Keratinocyte (primary cell): ENCODE measurements at regions not wholly inside any gene's neighbourhood (a gene's known extent, or its start where the extent isn't known, plus 50 kb on each side); places are given as distances from the start of the nearest gene placed in this dataset.

Source experiments
- DNase-seq: peaks from one replicate; pipeline ENCODE4 v3.0.0-alpha.2; 2011; ENCODE audit warnings: low read depth, missing footprints, low spot score
- FAIRE-seq: peaks from 2 replicates; lab custom pipeline; 2011; peaks lifted over from hg19 to GRCh38; lab: Jason Lieb, UNC
- H2AFZ ChIP-seq: 2 replicates; pipeline ENCODE4 v1.6.0; 2012; ENCODE audit warnings: low read length, control low read depth, inconsistent platforms; ENCODE audit not compliant: control insufficient read depth
- H3K27ac ChIP-seq: 2 replicates; pipeline ENCODE4 v1.5.1; 2011; ENCODE audit warnings: low read length; ENCODE audit not compliant: control insufficient read depth, insufficient read depth
- H3K27me3 ChIP-seq: 3 replicates; pipeline ENCODE4 v1.6.0; 2011; ENCODE audit warnings: low read length; ENCODE audit not compliant: control insufficient read depth, insufficient read depth; ENCODE audit errors: extremely low read depth
- H3K36me3 ChIP-seq, 2 experiments: 2 replicates in 1 of 2; 3 replicates in 1 of 2; pipeline ENCODE4 v1.5.1; 2011; ENCODE audit warnings: low read length in 2 of 2, mild to moderate bottlenecking in 1 of 2; ENCODE audit not compliant: control insufficient read depth in 2 of 2, insufficient read depth in 2 of 2; ENCODE audit errors: extremely low read depth in 1 of 2
- H3K4me1 ChIP-seq: 3 replicates; pipeline ENCODE4 v1.5.1; 2011; ENCODE audit warnings: low read length; ENCODE audit not compliant: control insufficient read depth, insufficient read depth; ENCODE audit errors: extremely low read depth
- H3K4me2 ChIP-seq: 3 replicates; pipeline ENCODE4 v1.6.0; 2011; ENCODE audit warnings: low read depth, low read length; ENCODE audit not compliant: control insufficient read depth, insufficient read depth; ENCODE audit errors: extremely low read depth
- H3K4me3 ChIP-seq, 3 experiments: fragments of 200-600 bp in 1 of 3; sonication (generic) in 1 of 3; 2 replicates in 2 of 3; 3 replicates in 1 of 3; pipeline ENCODE4 v1.5.1; 2011 to 2016; ENCODE audit warnings: low read length in 3 of 3, mild to moderate bottlenecking in 3 of 3, control low read depth in 2 of 3, inconsistent platforms in 1 of 3, low read depth in 1 of 3, mixed read lengths in 1 of 3, mixed run types in 1 of 3, moderate library complexity in 1 of 3; ENCODE audit not compliant: control insufficient read depth in 2 of 3, insufficient read depth in 2 of 3; ENCODE audit errors: extremely low read depth in 1 of 3
- H3K79me2 ChIP-seq: 2 replicates; pipeline ENCODE4 v1.6.0; 2012; ENCODE audit warnings: low read length; ENCODE audit not compliant: control insufficient read depth, insufficient read depth
- H3K9ac ChIP-seq: 3 replicates; pipeline ENCODE4 v1.6.0; 2011; ENCODE audit warnings: low read length; ENCODE audit not compliant: control insufficient read depth, insufficient read depth; ENCODE audit errors: extremely low read depth
- H3K9me1 ChIP-seq: 3 replicates; pipeline ENCODE4 v1.6.0; 2011; ENCODE audit warnings: low read length; ENCODE audit not compliant: control insufficient read depth, insufficient read depth; ENCODE audit errors: extremely low read depth
- H3K9me3 ChIP-seq: 2 replicates; pipeline ENCODE4 v1.5.1; 2012; ENCODE audit warnings: low read depth, low read length; ENCODE audit not compliant: control insufficient read depth
- H4K20me1 ChIP-seq: 3 replicates; pipeline ENCODE4 v1.6.0; 2011; ENCODE audit warnings: low read length; ENCODE audit not compliant: control insufficient read depth, insufficient read depth; ENCODE audit errors: extremely low read depth
- CTCF ChIP-seq, 3 experiments: IDR thresholded peaks in 1 of 3; conservative IDR thresholded peaks in 1 of 3; optimal IDR thresholded peaks in 1 of 3; 2 replicates in 2 of 3; 3 replicates in 1 of 3; pipeline versions ENCODE3 to v1.5.1; 2011; ENCODE audit warnings: low read length in 3 of 3, mild to moderate bottlenecking in 3 of 3, moderate library complexity in 2 of 3, control low read depth in 1 of 3, inconsistent platforms in 1 of 3; ENCODE audit not compliant: insufficient read depth in 2 of 3; ENCODE audit errors: extremely low read depth in 1 of 3
- EZH2 ChIP-seq: IDR thresholded peaks from one replicate; pipeline ENCODE4 v1.6.1; 2012; ENCODE audit warnings: inconsistent platforms, mild to moderate bottlenecking, low read length, moderate library complexity
- dilution Hi-C: fragments of 300-500 bp; cut with MboI; formaldehyde crosslinking; loops from one replicate; pipeline ENCODE4 v1.7.0; 2020; ENCODE audit warnings: low sequenced_read_pairs; ENCODE audit not compliant: extremely low pct_ligation_motif_present

DNA sequence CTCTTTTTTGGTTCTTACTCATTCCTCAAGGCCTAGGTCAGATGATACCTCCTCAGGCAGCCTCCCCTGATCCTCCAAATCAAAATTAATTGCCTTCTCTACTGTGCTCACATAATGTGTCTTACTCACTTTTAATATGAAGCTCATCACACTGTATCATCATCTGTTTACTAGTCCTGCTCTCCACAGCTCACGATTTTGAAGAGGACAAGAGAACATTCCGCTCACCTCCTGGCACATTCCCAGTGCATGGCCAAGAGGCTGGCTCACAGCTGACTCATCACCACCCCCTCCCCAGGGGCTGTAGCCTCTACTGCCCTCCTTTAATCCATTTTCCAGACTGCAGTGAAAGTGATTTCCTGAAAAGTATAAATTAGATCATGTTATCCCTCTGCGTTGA, 133.1 kb downstream of the ALDH8A1 start:
- H3K4me3 ChIP-seq, result no peak overlapping the region
- H3K9me1 ChIP-seq, result no peaks in the 10 kb centered on the region
- no peak overlapping the region for H2AFZ ChIP-seq
- TF ChIP-seq EZH2 (no peak), CTCF (optimal IDR thresholded peaks at IDR 0.05 in 1 of 3, IDR thresholded peaks at IDR 0.05 in 1 of 3, conservative IDR thresholded peaks at IDR 0.05 in 1 of 3; ENCODE audit: extremely low read depth in 1 of 3, insufficient read depth in 2 of 3, low read length in 3 of 3) (no peak)
- H3K4me1 ChIP-seq, result peaks cover 8% of the 10 kb centered on the region
- H3K79me2 ChIP-seq, result no peaks in the 10 kb centered on the region
- FAIRE-seq, result no peak
- H3K9me3 ChIP-seq, result no peaks in the 10 kb centered on the region
- no peak for DNase-seq
- H3K27me3 ChIP-seq, result no peaks in the 10 kb centered on the region
- no peaks in the 10 kb centered on the region for H3K36me3 ChIP-seq
- no peaks in the 10 kb centered on the region for H4K20me1 ChIP-seq
- dilution Hi-C loops, result no loop called here
- H3K4me2 ChIP-seq, result no peak overlapping the region
- no peak overlapping the region for H3K27ac ChIP-seq
- no peak overlapping the region for H3K9ac ChIP-seq

- Histone ChIP-seq H3K9me3 (no peaks in the 10 kb centered on the region), H3K9ac (no peak overlapping the region), H4K20me1 (no peaks in the 10 kb centered on the region), H3K27ac (no peak overlapping the region), H3K4me3 (no peak overlapping the region), H3K36me3 (no peaks in the 10 kb centered on the region), H3K4me1 (peaks cover 8% of the 10 kb centered on the region), H3K27me3 (no peaks in the 10 kb centered on the region), H3K79me2 (no peaks in the 10 kb centered on the region), H3K4me2 (no peak overlapping the region), H3K9me1 (no peaks in the 10 kb centered on the region), H2AFZ (no peak overlapping the region)
- no peak for TF ChIP-seq EZH2
- no peak for TF ChIP-seq CTCF (optimal IDR thresholded peaks at IDR 0.05 in 1 of 3, IDR thresholded peaks at IDR 0.05 in 1 of 3, conservative IDR thresholded peaks at IDR 0.05 in 1 of 3; ENCODE audit: extremely low read depth in 1 of 3, insufficient read depth in 2 of 3, low read length in 3 of 3)
- FAIRE-seq (no peak), DNase-seq (no peak)
- dilution Hi-C loops, result no loop called here
These were observed 133.6 kb downstream of the ALDH8A1 start for GRCh38 chr6:134816300-134816699.
